ENCODE measurements at regions not wholly inside any gene's neighbourhood (a gene's known extent, or its start where the extent isn't known, plus 50 kb on each side); places are given as distances from the start of the nearest gene placed in this dataset.

DNA sequence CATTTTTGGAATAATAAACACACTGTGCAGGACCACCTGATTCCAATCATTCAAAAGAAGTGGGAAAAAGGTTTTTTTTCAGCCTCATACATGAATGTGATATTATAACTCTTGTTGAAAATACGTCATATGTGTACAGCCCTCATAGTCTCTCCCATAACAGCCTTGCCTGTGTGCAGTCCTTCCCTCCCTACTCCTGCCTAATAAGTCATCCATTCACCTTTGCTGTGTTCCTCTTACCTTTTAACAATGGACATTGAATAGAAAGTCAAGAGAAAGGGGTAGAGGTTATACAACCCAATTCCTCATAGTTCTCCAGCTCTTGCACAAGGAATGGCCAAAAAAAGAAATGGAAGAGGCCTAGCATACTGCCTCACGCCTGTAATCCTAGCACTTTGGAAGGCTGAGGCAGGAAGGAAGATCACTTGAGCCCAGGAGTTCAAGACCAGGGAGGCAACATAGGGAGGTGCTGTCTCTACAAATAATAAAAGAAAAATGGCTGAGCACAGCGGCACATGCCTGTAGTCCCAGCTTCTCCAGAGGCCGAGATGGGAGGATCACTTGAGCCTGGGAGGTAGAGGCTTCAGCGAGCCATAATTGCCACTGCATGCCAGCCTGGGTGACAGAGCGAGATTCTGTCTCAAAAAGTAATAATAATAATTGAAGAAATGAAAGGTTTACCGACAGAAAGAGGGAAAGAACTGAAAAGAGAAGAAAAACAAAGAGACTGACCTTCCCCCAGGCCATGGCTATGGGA, 356.1 kb upstream of the KIF2A start:
- TF ChIP-seq GATA2 (IDR thresholded peaks at IDR 0.05; ENCODE audit: low read depth, low read length) (no peak), GATA3 (IDR thresholded peaks at IDR 0.05; ENCODE audit: low read depth, low read length) (no peak)
